ENCODE measurements at regions not wholly inside any gene's neighbourhood (a gene's known extent, or its start where the extent isn't known, plus 50 kb on each side); places are given as distances from the start of the nearest gene placed in this dataset.

DNA sequence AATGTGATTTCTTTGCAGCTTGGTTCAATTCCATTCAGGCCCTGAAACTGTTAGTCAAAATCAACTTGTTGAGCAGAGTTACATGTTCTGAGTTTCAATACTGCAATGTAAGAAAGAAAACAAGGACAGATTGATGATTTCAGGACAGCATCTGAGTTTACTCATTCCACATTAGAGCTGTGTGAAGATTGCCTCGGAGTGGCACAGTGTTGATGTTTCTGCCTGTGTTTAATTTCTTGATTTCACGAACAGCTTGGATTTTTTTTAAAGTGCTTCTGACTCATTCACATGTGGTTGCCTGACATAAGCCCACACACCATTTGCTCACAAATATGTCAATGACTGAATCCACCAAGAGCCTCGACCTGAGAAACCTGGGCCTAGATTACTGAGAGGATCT is 101.2 kb upstream of the PARD3 start:
- intact Hi-C loops (cut with micrococcal nuclease; ENCODE audit: unreplicated experiment) = no loop called here
- no TSS peak for BruUV-seq (replicated peaks)
- peaks cover 12% of the 10 kb centered on the region for H3K27me3 Mint-ChIP-seq (ENCODE audit: unreplicated experiment)
- CTCF ChIA-PET = interaction anchor here (0.6 kb wide), 1 partner anchor 52 kb away, joined by 3 read pairs; no protein-coding TSS in a partner anchor
- DNase-seq = no peak
- no peaks in the 10 kb centered on the region for H3K9me3 Mint-ChIP-seq (ENCODE audit: low read depth, unreplicated experiment)
- no peaks in the 10 kb centered on the region for H3K36me3 Mint-ChIP-seq (ENCODE audit: insufficient read depth, unreplicated experiment)
- H3K4me3 Mint-ChIP-seq (ENCODE audit: low read depth, unreplicated experiment) = no peak overlapping the region
- H3K27ac Mint-ChIP-seq (ENCODE audit: unreplicated experiment) = no peak overlapping the region
- no peaks in the 10 kb centered on the region for H3K4me1 Mint-ChIP-seq (ENCODE audit: low read depth, unreplicated experiment)
- TF ChIP-seq, protein P1, sequence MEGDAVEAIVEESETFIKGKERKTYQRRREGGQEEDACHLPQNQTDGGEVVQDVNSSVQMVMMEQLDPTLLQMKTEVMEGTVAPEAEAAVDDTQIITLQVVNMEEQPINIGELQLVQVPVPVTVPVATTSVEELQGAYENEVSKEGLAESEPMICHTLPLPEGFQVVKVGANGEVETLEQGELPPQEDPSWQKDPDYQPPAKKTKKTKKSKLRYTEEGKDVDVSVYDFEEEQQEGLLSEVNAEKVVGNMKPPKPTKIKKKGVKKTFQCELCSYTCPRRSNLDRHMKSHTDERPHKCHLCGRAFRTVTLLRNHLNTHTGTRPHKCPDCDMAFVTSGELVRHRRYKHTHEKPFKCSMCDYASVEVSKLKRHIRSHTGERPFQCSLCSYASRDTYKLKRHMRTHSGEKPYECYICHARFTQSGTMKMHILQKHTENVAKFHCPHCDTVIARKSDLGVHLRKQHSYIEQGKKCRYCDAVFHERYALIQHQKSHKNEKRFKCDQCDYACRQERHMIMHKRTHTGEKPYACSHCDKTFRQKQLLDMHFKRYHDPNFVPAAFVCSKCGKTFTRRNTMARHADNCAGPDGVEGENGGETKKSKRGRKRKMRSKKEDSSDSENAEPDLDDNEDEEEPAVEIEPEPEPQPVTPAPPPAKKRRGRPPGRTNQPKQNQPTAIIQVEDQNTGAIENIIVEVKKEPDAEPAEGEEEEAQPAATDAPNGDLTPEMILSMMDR (IDR thresholded peaks at IDR 0.05; ENCODE audit: unreplicated experiment) = no peak

- Mint-ChIP-seq H3K9me3 (ENCODE audit: low read depth, unreplicated experiment) (no peaks in the 10 kb centered on the region), H3K4me3 (ENCODE audit: low read depth, unreplicated experiment) (no peak overlapping the region), H3K27ac (ENCODE audit: unreplicated experiment) (no peak overlapping the region), H3K4me1 (ENCODE audit: low read depth, unreplicated experiment) (no peaks in the 10 kb centered on the region), H3K36me3 (ENCODE audit: insufficient read depth, unreplicated experiment) (no peaks in the 10 kb centered on the region), H3K27me3 (ENCODE audit: unreplicated experiment) (peaks cover 12% of the 10 kb centered on the region)
- intact Hi-C loops (cut with micrococcal nuclease; ENCODE audit: unreplicated experiment) = no loop called here
- CTCF ChIA-PET = no interaction called here
- no peak for DNase-seq
- TF ChIP-seq, protein P1 (IDR thresholded peaks at IDR 0.05; ENCODE audit: unreplicated experiment) = no peak
- BruUV-seq (replicated peaks) = no TSS peak
Observed at GRCh38 chr10:34912771-34913170, 97.7 kb upstream of the PARD3 start.

- H3K27ac Mint-ChIP-seq (ENCODE audit: unreplicated experiment) = no peak overlapping the region
- no peaks in the 10 kb centered on the region for H3K36me3 Mint-ChIP-seq (ENCODE audit: insufficient read depth, unreplicated experiment)
- no peaks in the 10 kb centered on the region for H3K9me3 Mint-ChIP-seq (ENCODE audit: low read depth, unreplicated experiment)
- CTCF ChIA-PET = no interaction called here
- no peak for DNase-seq
- no peak overlapping the region for H3K4me3 Mint-ChIP-seq (ENCODE audit: low read depth, unreplicated experiment)
- H3K27me3 Mint-ChIP-seq (ENCODE audit: unreplicated experiment) = peaks cover 12% of the 10 kb centered on the region
- intact Hi-C loops (cut with micrococcal nuclease; ENCODE audit: unreplicated experiment) = no loop called here
- TF ChIP-seq, protein P1 (IDR thresholded peaks at IDR 0.05; ENCODE audit: unreplicated experiment) = no peak
- no TSS peak for BruUV-seq (replicated peaks)
- H3K4me1 Mint-ChIP-seq (ENCODE audit: low read depth, unreplicated experiment) = no peaks in the 10 kb centered on the region
Observed at GRCh38 chr10:34911661-34912205, 96.6 kb upstream of the PARD3 start.

GRCh38 chr10:34908481-34908880 is 93.4 kb upstream of the PARD3 start:
- intact Hi-C loops (cut with micrococcal nuclease; ENCODE audit: unreplicated experiment) = no loop called here
- Mint-ChIP-seq H3K27me3 (ENCODE audit: unreplicated experiment) (peaks cover 12% of the 10 kb centered on the region), H3K4me3 (ENCODE audit: low read depth, unreplicated experiment) (no peak overlapping the region), H3K9me3 (ENCODE audit: low read depth, unreplicated experiment) (no peaks in the 10 kb centered on the region), H3K4me1 (ENCODE audit: low read depth, unreplicated experiment) (no peaks in the 10 kb centered on the region), H3K36me3 (ENCODE audit: insufficient read depth, unreplicated experiment) (no peaks in the 10 kb centered on the region), H3K27ac (ENCODE audit: unreplicated experiment) (no peak overlapping the region)
- CTCF ChIA-PET = interaction anchor here (0.6 kb wide), 2 partner anchors 84 to 103 kb away, joined by 4 to 6 read pairs; no protein-coding TSS in a partner anchor
- TF ChIP-seq, protein P1 (IDR thresholded peaks at IDR 0.05; ENCODE audit: unreplicated experiment) = no peak
- no peak for DNase-seq
- BruUV-seq (replicated peaks) = no TSS peak

Data from Calu3 (cell line).